ENCODE measurements at regions not wholly inside any gene's neighbourhood (a gene's known extent, or its start where the extent isn't known, plus 50 kb on each side); places are given as distances from the start of the nearest gene placed in this dataset.
"Not testable (repeated sequence)": the region's sequence is repeated elsewhere in the genome, so short reads cannot be mapped to it uniquely, and the experiment has no call there.

DNA sequence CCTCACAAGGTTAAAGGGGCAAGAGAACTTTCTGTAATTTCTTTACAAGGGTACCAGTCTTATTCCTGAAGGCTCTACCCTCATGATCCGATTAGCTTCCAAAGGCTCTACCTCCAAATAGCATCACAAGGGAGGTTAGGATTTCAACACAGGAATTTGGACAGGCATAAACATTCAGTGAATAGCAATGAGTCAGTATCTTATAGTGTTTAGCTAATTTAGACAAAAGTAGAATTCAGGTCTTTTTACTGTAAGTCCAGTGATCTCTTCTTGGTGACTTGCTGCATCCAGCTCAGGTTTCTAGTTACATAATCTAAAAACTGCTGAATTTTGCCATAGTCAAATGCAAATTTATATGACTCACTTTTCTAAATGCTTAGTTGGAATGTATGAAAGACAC, 1995.6 kb upstream of the RAG2 start:
- intact Hi-C loops (cut with micrococcal nuclease) = no loop called here

DNA sequence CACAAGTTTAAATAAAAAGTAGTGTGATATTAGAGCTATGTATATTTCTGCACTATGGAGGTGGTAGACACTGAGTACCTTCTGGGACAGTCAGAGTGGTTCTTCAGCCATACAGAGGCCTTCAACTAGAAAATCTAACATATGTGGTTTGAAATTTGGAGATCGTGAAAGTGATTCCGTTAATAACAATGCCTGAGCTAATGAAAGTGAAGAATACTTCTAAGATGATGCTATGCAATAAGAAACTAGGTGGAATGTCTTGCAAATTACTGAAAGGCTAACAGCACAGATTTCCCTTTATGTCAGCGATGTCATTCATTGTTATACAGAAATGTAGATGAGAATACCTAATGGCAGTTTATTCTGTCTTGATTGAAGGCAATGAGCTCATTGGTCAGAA, 1984.7 kb upstream of the RAG2 start:
- intact Hi-C loops (cut with micrococcal nuclease) = no loop called here

DNA sequence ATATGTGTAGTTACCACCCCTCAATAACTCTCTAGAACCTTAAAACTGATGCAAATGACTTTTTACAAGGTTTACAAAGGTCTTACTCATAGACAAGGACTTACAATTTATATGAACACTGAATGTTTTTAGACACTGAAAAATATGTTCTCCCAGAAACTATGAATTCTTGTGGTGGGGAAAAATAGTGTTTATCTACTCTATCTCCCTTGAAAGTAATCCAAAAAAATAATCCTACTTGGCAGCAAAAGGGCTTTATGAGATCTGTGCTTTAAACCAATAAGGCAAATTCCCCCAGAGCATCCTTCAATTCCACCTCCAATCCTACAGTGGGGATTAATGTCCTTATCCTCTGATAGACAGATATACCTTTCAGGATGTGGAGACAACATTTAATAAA, 1984.1 kb upstream of the RAG2 start:
- intact Hi-C loops (cut with micrococcal nuclease) = no loop called here

DNA sequence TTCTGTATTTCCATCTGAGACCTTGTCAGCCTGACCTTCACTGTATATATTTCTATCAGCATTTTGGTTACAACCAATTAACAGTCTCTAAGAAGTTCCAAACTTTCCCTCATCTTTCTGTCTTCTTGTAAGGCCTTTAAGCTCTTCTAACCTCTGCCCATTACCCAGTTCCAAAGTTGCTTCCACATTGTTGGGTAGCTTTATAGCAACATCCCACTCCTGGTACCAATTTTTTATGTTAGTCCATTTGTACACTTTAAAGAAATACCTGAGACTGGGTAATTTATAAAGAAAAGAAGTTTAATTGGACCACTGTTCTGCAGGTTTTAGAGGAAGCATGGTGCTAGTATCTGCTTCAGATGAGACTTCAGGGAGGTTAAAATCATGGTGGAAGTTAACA, 1979.7 kb upstream of the RAG2 start:
- intact Hi-C loops (cut with micrococcal nuclease) = no loop called here

DNA sequence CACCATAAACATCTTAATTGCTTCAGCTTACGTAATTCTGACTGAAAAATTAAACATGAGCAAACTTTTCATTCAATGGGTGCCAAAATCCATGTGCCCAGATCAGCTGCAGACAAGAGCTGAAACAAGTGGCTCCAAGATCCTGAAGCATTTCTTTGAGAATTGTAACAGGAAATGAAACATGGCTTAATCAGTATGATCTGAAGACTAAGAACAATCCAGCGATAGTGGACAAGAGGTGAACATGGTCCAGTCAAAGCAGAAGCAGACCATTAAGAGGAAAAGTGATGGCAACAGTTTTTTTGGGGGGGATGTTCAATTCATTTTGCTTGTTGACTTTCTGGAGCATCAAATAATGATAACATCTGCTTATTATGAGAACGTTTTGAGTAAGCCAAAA, 1964.5 kb upstream of the RAG2 start:
- intact Hi-C loops (cut with micrococcal nuclease) = no loop called here

DNA sequence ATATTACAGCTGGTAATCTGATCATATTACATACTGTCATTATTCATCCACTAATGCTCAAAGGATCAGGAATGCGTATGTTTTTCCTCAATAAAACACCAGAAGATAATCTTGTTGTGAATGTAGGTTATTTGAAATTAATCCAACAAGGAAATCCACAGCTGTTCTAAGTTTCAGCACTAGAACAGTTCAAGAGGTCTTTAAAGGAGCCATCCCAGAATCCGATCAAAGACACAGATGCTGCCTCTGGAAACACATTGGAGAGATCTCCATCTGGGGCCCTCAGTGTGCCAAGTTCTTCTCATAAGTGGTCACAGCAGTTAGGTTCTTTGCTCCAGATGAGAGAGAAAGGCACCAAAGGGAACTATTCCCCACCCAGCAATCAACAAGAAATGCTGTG, 1955.1 kb upstream of the RAG2 start:
- intact Hi-C loops (cut with micrococcal nuclease) = no loop called here

DNA sequence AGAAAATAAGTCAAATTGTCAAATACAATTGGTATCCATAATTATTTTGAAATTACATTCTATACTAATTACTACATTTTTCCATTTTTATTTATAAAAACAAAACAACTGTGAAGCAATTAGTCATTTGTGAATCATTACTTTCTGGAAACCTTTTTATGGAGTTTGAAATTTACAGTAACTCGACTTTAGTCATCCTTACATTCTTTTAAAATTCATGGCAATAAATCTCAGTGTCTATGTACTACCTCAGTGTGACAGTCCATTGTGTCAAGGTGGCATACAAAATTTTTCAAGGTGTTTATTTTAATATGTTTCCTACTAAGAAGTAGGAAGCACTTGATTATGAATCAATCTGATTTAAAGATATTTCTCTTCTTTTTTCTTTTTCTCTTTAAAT, 1949.4 kb upstream of the RAG2 start:
- intact Hi-C loops (cut with micrococcal nuclease) = no loop called here

DNA sequence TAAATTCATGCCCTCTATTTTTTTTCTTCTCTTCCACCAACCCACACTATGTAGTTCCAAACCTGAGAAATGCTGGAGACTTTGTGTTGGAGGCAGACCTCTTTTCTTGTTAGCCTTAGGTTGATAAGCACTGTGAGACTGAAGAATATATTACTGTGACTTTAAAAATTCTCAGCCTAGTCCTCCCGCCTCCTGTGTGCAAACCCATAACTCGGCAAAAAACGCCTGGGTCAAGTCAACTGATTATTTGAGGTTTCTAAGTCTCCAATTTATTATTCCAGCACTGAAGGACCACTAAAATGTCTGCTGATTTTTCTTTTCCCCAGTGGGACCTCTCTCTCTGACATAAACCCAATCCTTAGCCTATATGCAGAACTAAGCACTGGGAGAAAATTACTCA, 1946.0 kb upstream of the RAG2 start:
- intact Hi-C loops (cut with micrococcal nuclease) = no loop called here

DNA sequence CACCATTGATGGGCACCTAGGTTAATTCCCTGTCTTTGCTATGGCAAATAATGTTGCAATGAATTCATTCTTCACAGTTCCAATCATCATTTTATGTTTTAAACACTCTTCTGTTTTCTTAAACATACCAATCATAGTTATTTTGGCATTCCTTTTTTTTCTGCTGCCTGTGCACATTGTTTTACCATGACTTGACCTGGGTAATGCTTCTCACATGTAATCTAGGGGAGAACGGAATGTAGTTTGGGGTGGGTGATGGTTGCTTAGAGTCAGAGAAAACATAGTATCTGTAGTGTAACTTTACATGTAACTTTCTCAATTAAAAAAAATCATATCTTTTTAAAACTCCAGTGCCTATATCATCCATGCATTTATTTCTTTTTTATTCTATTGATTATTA, 1945.3 kb upstream of the RAG2 start:
- intact Hi-C loops (cut with micrococcal nuclease) = no loop called here

DNA sequence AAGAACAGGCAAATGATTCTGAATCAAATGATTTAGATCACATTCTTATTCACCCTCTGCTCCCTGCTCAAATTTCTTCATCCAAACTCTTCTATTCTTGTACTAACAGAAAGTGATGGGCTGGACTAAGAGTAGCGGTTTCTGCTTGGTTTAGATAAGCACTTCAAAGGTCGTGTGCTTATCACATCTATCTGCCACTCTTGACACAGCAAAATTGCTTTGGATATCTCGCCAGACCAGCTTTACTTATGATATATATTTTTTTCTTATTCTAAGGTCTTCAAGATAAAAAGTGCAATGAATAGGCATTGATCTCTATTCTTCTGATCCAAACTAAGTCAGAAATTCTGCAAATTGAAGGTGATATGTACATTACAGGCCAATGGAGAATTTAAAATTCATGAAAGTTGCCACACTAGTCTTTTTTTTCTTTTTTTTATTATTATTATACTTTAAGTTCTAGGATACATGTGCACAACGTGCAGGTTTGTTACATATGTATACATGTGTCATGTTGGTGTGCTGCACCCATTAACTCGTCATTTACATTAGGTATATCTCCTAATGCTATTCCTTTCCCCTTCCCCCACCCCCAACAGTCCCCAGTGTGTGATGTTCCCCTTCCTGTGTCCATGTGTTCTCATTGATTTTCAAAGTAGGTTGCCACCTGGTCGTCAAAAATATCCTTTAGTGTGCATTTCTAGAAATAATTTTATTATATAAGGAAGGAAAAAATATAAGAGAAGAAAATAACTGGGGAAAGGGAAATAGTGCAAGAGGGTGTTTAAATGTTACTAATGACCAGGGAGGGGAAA, 1941.0 kb upstream of the RAG2 start:
- intact Hi-C loops (cut with micrococcal nuclease) = no loop called here

DNA sequence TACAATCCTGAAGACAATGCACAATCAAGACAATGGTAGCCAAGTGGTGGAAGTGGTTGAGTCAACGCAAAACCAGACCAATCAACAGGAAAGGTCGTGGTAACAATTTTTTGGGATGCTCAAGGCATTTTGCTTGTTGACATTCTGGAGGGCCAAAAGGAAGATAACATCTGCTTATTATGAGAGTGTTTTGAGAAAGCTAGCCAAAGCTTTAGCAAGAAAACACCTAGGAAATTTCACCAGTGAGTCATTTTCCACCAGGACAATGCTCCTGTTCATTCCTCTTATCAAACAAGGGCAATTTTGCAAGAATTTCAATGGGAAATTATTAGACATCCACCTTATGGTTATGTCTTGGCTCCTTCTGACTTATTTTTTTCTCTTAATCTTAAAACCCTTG, 1932.2 kb upstream of the RAG2 start:
- intact Hi-C loops (cut with micrococcal nuclease) = no loop called here

DNA sequence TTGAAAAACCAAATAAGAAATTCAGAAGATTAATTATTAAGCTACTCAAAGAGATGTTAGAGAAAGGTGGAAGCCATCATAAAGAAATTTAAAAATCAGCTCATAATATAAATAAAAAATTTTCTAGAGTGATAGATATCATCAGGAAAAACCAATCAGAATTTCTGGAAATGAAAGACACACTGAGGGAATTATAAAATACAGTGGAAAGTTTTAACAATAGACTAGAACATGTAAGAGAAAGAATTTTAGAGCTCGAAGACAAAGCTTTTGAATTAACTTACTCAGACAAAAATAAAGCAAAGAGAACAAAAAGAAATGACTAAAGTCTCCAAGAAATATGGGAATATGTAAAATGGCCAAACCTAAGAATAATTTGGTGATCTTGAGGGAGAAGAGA, 1926.9 kb upstream of the RAG2 start:
- intact Hi-C loops (cut with micrococcal nuclease) = no loop called here

DNA sequence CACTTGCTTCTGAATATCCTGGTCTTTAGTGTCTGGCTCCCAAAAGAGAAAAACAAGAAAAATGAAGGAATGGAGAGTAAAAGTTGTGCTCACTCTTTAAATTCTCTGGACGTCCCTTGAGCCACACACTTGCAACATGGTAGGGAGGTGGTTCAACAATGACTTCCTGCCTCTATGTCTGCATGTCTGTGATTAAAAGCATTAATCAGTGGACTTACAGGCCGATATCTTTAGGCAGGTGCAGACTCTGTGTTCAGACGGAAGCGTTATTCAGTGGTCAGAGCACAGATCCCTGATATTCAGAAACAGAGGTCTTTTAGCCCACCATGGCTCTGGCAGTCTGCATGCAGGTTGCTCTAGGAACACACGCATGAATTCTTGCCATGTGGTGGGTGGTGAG, 1920.0 kb upstream of the RAG2 start:
- intact Hi-C loops (cut with micrococcal nuclease) = no loop called here

DNA sequence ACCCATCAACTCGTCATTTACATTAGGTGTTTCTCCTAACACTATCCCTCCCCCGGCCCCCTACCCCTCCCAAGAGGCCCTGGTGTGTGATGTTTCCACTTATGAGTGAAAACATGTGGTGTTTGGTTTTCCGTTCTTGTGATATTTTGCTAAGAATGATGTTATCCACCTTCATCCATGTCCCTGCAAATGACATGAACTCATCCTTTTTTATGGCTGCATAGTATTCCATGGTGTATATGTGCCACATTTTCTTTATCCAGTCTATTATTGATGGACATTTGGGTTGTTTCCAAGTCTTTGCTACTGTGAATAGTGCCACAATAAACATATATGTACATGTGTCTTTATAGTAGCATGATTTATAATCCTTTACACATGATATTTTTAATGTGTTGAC, 1914.8 kb upstream of the RAG2 start:
- intact Hi-C loops (cut with micrococcal nuclease) = not testable (repeated sequence)

DNA sequence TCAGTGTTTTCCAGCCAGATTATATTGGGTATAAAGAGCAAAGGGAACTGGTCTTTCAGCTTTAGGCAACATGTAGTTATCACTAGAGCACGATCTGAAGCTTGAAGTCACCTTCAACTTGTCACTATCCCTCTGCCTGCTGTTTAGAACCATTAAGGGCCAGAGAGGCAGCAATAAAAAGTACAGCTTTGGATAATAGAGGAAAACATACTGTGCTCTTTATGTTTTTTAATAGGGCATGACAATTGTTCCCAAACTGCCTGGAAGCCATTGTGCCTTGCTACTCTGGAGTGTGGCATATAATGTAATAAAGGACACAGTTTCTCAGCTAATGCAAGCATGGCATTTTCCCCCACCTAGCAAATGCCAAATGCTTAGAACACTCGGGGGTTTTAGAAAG, 1912.0 kb upstream of the RAG2 start:
- intact Hi-C loops (cut with micrococcal nuclease) = no loop called here

DNA sequence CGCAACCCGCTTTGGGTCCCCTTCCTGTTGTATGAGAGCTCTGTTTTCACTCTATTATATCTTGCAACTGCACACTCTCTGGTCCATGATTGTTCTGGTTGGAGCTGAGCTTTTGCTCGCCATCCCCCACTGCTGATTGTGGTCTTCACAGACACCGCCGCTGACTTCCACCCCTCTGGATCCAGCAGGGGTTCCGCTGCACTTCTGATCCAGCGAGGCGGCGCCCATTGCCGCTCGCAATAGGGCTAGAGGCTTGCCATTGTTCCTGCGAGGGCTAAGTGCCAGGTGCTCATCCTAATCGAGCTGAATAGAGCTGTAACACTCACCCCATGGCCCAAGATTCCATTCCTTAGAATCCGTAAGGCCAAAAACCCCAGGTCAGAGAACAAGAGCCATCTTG, 1905.8 kb upstream of the RAG2 start:
- intact Hi-C loops (cut with micrococcal nuclease) = no loop called here

DNA sequence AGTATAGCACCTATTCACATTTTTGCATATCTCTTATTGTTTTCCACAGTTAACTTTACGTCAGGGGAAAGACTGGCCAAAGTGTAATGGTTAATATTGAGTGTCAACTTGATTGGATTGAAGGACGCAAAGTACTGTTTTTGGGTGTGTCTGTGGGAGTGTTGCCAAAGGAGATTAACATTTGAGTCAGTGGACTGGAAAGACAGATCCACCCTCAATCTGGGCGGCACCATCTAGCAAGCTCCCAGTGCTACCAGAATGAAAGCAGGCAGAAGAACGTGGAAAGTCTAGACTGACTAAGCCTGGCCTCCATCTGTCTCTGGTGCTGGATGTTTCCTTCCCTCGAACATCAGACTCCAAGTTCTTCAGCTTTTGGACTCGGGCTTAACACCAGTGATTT, 1900.7 kb upstream of the RAG2 start:
- intact Hi-C loops (cut with micrococcal nuclease) = no loop called here

DNA sequence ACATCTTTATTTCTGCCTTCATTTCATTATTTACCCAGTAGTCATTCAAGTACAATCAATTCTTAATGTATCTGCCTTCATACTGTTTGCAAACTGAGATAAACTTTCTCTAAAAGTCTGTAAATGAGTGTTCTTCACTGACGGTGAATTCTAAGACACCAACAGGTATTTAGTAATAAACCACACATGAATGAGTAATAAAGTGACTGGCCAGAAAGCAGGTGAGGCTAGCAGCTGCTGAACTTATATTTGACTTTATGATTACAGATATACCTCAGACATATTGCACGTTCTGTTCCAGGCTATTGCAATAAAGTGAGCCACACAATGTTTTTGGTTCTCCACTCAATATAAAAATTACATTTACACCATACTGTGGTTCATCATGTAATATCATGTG, 1894.0 kb upstream of the RAG2 start:
- intact Hi-C loops (cut with micrococcal nuclease) = no loop called here

DNA sequence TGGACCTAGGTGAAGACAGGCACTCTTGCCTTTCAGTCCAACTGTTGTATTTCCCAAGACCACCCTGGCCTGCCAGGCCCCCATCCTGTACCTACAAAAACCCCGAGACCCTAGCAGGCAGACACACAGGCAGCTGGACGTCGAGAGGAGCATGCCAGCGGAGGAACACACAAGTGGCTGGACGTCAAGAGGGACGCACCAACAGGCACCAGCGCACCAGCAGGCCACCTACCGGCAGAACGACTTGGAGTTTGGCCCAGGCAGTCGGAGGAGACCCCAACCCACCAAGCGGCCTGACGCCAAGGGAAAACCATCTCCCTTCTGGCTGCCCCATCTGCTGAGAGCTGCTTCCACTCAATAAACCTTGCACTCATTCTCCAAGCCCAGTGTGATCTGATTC, 1883.4 kb upstream of the RAG2 start:
- intact Hi-C loops (cut with micrococcal nuclease) = no loop called here

DNA sequence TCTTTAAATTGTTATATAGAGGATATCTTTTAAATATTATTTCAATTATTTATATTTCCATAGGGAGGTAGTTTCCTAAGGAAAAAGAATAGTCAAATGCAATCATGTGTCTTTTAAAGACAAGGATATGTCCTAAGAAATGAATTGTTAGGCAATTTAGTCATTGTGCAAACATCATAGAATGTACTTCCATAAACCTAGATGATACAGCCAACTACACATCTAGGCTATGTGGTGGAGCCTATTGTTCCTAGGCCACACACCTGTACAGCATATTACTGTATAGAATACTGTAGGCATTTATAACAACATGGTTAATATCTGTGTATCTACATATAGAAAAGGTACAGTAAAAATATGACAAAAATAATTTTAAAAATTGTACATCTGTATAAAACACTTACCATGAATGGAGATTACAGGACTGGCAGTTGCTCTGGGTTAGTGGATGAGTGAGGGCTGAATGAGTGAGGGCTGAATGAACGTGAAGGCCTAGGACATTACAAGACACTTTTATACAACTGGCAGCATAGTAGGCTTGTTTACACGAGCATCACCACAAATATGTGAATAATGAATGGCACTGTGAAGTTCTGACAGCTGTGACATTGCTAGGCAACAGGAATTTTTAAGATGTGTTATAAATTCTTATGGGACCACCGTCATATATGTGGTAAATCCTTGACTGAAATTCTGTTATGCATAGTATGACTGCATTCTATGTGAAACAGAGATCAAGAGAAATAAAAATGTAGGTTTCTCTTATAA, 1879.0 kb upstream of the RAG2 start:
- intact Hi-C loops (cut with micrococcal nuclease) = no loop called here

DNA sequence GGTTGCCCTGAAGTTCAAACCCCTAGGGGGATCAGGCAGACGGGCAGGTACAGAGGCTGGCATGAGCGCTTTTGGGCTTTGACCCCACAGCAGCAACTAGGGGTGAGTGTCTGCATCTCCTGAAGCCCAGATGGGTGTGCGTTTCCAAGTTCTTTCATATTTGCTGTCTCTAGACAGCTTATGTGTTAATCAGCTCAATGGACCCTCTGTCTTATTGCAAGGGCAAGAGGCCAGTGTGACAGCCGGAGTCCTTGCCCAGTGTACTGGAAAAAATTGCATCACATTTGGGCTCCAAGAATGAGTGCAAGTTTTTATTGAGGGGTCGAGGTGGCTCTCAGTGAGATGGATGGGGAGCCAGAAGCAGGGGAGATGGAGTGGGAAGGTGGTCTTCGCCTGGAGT, 1863.7 kb upstream of the RAG2 start:
- intact Hi-C loops (cut with micrococcal nuclease) = no loop called here

DNA sequence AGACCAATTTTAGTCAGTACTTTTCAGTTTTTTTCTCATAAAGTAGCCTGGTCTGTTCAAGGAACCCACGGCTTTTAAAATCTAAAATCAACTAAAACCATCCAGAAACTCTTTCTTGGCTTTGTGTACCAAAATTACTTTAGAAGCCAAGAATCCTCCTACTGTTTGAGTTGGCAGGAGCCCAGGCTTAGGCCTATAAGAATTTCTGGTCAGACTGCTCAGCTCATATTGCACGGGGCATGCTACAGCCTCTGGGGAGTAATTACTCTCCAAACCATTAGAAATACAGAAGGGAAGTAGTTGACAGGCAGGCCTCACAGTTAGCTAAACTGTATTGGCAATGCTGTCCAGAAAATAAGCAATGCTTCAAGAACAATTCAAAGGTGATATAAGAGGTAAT, 1862.9 kb upstream of the RAG2 start:
- intact Hi-C loops (cut with micrococcal nuclease) = no loop called here

DNA sequence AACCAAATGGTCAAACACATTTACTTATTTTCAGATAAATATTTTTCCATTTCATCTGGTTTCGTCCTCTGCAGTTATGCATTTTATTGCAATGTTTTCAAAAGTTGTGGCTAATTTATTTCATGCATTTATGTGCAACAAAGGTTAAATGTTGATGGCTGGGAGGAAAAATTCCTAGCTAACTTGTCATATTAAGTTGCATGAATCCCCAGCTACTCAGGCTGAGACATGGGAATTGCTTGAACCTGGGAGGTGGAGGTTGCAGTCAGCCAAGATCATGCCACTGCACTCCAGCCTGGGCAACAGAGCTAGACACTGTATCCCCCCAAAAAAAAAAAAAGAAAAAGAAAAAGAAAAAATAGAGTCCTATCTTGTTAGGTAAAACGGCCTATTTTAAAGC, 1862.4 kb upstream of the RAG2 start:
- intact Hi-C loops (cut with micrococcal nuclease) = no loop called here

All from T-helper 2 cell treated with Interferon-gamma antibody and Interleukin-4, amounts not matched to agents 100 ng/mL and 5 ng/mL, for 36 hours (primary cell).